NCI-H460 (cell line): ENCODE measurements at regions not wholly inside any gene's neighbourhood (a gene's known extent, or its start where the extent isn't known, plus 50 kb on each side); places are given as distances from the start of the nearest gene placed in this dataset.
"Not testable (repeated sequence)": the region's sequence is repeated elsewhere in the genome, so short reads cannot be mapped to it uniquely, and the experiment has no call there.

ENCODE experiments used
- DNase-seq: peaks from one replicate; pipeline ENCODE4 v3.0.0-alpha.2; 2016; ENCODE audit warnings: low read depth; ENCODE audit errors: extremely low read depth

DNA sequence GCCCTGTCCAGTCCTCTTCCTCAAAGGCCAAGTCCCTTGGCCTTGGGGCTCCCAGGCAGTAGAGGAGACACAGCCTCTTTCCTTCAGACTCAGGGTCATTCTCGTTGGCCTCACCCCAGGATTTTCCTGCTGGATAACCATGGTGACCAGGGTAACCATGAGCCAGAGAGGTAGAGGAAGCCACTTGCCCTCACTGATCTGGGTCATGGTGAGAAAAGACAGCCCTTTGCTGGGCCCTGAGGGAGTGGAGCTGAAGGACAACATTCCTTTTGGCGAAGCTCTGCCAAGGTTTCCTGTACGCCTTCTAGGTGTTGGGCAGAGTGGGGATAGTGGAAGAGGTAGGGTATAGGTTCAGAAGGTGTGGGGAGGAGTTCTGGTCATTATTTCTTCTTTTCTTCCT lies 53.1 kb upstream of the WNT4 start:
- DNase-seq = no peak

DNA sequence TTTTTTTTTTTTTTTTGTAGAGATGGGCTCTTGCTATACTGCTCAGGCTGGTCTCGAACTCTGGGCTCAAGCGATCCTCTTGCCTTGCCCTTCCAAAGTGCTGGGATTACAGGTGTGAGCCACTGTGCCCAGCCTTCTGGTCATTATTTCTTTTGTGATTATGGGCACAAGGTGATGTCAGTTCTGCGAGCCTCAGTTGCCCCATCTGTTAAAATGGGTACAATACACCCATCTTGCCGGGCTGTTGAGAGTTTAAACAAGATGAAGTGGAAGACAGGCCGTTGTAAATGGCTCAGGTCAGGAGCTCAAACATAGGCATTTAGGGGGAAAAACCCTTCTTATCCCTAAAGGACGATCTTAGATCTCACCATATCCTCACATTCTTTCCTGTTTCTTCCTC lies 53.7 kb upstream of the WNT4 start:
- DNase-seq = no peak

- DNase-seq = no peak
Observed at GRCh38 chr1:22197644-22198043, 54.7 kb upstream of the WNT4 start.

GRCh38 chr1:22201023-22201422 lies 58.1 kb upstream of the WNT4 start:
- no peak for DNase-seq

DNA sequence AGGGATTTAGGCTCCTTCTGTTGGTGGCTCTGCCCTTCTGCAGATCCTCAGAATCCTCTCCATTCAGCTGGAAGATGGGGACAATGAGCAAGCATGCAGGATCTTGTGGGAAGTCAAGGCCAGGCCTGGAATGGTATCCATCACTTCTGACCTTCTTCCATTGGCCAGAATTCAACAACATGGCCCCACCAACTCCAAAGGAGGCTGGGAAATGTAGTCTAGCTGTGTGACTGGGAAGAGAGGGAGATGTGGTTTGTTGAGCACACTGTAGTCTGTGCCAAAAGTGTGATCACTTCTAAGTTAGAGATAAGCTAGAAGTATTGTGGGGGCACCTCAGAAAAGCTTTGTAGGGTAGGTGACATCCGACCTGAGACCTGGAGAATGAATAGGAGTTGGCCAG lies 60.4 kb upstream of the WNT4 start:
- DNase-seq = no peak

DNA sequence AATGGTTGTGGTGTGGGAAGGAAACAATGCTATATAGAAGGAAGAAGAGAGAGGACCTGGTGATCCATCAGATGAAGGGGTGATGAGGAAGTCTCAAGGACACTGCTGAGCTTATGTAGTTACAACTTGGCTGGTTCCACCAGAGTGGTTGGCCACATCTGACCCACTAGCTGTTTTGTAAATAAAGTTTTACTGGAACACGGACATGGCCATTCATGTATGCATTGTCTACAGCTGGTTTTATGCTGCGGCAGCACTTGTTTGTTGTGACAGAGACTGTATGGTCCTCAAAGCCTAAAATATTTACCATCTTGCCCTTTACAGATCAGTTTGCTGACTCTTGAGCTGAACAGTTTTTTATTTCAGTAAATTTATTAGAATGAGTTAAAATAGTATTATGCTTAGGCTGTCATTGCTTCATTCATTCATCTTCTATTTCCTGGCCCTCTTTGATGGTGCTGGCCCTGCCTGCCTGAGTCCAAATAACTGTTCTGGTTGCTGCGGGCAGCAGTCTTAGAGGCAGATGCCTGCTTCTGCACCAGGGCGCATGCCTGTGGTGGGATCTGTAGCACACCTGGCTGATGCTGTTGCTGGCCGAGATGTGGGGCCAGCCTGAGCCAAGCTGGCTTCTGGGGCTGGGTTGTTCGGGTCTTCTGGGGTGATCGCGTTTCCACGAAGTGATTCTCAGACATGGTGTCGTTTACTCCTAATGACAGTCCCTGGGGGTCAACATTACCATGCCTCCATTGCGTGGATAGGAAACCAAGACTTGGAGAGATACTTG lies 61.4 kb upstream of the WNT4 start:
- DNase-seq = no peak

- DNase-seq = no peak
Observed at GRCh38 chr1:22204989-22205913, 62.4 kb upstream of the WNT4 start.

GRCh38 chr1:22206551-22207125 lies 63.7 kb upstream of the WNT4 start:
- no peak for DNase-seq

GRCh38 chr1:22207511-22208267 lies 64.8 kb upstream of the WNT4 start:
- no peak for DNase-seq

DNA sequence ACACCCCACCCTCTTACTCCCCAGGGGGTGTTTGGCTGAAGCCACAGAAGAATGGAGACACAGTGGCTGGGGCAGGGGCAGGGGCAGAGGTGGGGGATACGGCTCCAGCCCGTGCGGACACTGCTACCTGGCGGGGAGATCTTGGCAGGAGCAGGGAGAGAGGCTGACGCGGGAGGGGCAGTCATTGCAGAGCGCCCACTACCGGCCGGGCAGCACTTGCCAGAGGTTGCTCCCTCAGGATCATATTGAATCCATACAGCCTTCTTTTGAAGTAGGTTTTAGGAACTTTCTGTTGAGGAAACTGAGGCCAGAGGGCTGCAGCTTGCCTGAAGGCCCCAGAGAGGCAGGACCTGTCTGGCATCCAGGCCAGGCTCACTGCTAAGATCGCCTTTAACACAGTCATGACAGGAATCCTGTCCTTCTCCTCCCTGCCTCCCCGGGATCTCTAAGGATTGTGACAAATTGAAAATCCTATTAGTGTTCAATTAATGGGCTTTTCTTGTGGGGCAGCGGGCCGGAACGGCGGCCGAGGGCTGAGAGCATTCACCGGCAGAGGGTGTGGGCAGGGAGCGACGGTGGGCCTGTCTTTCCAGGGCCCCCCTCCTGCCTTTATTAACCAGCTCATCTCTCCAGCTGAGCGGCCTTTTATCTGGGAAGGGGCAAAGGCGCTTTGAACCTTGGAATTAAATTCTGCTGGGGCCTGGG lies 65.5 kb upstream of the WNT4 start:
- no peak for DNase-seq

GRCh38 chr1:22208973-22209378 lies 66.1 kb upstream of the WNT4 start:
- no peak for DNase-seq

DNA sequence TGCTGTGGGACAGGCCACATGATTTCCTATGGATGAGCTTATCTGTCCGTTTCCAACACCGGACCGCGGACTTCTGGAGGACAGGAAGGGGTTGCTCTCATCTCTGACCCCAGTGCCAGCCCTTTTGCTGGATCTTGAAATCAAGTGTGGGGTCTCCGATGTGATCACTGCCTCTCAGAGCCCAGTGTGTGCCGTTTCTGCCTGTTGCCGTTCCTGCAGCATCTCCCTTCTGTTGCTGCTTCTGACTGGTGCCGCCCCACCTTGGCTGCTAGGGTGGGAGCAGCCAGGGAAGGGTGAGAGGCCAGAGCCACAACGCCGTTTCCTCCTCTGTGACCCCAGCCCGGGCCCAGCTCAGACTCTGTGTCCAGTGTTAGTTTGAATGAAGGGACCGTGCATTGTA lies 67.3 kb upstream of the WNT4 start:
- no peak for DNase-seq

DNA sequence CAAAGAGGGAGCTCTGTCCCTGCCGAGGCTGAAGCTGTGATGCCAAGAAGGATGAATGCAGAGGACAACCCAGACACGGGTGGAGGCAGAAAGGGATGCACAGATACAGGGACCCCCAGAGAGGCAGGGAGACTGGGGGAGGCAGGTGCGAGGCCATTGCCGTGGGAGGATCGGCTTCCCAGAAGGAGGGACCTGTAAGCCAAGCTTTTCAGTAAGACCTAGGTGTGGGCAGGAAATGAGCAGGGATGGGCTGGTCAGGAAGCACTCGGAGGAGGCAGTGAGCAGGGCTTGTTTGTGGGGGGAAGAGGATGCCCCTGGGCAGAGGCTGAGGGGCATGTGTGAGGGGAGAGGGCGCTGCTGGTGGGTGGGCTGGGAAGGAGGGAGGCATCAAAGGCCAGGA lies 67.7 kb upstream of the WNT4 start:
- DNase-seq = no peak

DNA sequence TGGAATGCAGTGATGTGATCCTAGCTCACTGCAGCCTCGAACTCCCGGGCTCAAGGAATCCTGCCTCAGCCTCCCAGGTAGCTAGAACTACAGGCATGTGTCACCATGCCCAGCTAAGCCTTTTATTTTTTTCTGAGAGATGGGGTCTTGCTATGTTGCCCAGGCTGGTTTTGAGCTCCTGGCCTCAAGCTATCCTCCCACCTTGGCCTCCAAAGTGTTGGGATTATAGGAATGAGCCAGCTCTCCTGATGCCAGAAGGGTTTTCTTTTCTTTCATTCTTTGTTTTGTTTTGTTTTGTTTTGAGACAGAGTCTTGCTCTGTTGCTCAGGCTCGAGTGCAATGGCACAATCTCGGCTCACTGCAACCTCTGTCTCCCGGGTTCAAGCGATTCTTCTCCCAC lies 68.6 kb upstream of the WNT4 start:
- DNase-seq = not testable (repeated sequence)

DNA sequence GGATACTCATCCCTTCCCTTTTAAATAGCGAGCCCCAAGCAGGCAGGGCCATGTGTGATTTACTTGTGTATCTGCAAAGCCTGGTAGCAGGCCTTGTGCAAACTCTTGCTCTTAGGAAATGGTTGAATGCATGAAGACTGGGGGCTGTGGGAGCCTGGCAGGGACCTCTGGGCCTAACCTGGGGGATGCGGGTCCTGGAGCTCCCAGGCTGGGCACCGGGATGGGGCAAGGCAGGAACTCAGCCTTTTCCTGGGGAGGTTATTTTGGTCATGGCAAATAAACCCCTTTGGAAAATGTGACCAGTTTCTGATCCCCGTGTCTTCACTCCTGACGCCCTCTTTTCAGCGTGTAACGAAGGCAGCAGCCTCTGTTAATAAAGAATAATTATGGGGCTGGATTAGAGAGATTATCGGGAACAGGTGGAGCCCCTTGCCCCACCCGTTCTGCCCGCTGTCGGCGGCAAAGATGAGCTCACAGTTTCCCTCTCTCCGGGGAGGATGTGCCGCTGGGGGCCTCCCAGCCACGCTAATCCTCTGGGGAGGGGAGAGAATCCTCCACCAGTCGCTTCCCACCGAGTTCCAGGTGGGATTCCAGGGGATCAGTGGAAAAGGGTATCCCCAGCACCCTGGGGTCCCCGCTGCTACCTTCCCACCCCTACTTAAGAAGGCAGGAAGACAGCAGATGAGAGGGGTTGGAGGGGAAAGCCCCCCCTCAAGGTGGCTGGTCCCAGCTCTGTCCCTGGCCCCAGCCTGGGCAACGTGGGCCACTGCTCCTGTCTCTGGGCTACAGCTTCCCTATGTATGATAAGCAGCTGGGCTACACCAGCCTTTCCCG lies 69.7 kb upstream of the WNT4 start:
- DNase-seq = no peak

GRCh38 chr1:22216210-22216883 lies 73.5 kb upstream of the WNT4 start:
- no peak for DNase-seq

- DNase-seq = no peak
Observed at GRCh38 chr1:22216966-22217365, 74.1 kb upstream of the WNT4 start.

DNA sequence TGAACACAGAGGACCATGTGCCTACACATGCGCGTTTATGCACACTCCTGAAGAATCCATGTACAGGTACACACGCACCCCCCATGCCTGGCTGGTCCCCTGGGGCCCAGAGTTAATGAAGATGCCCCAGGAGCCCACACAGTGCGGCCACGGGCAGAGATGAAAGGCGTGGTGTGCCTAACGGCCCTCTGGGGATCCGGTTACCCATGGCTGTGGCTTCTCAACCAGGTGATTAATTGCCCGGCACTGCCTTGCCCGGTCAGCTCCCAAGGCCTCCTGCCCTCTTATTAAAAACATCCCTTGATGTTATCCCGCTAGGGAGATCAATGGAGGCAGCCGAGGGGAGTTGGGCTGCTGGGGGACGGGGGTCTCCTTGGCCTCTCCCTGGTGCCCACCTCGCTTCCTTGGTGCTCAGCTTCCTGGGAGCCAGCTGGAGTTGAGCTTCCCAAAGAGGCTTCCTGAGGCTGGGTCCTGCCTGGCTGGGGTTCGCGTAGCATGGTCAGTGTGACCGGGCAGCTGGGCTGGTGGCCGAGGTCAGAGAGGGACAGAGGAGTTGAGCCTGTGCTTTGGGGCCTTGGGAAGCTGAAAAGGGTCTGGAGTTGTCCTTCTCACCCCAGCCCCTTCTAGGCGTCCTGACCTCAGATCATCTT lies 75.0 kb upstream of the WNT4 start:
- DNase-seq = no peak
